ENCODE measurements at regions not wholly inside any gene's neighbourhood (a gene's known extent, or its start where the extent isn't known, plus 50 kb on each side); places are given as distances from the start of the nearest gene placed in this dataset.

- no peak for DNase-seq
- intact Hi-C loops (cut with DNase I), result no loop called here
These were observed 359.6 kb downstream of the ARL4A start for GRCh38 chr7:13047061-13047460.

GRCh38 chr7:13049946-13050345 lies 362.5 kb downstream of the ARL4A start:
- intact Hi-C loops (cut with DNase I), result no loop called here
- DNase-seq, result no peak

- intact Hi-C loops (cut with DNase I), result no loop called here
- no peak for DNase-seq
These were observed 363.3 kb downstream of the ARL4A start for GRCh38 chr7:13050703-13051102.

DNA sequence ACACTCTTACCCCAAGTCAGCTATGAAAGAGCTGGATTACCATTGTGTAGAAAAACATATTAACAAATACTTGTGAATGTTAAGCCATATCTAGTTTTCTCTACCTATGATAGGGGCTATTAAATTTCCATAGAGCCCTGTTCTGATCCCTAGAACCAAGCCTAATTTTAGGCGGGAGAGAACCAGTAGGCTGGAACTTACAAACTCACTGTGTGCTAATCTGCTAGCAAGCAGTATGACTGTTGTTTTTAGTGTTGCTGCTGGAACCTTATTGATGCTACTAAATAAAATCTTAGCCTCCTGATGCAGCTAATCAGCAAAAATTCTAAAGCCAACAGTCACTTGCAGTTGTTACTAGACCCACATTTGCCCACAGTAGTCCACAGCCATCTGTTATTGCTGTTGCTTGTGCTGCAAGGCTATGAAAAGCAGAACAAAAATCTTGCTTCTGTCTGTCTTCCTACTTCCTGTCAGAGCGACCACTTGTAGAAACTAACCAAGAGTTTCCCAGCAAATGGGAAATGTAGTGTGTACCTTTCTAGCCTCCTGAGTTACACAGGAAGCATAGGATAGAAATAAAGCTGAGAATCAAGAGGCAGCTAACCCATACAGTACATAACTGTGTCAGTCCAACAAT lies 368.4 kb downstream of the ARL4A start:
- DNase-seq, result no peak
- intact Hi-C loops (cut with DNase I), result no loop called here

DNA sequence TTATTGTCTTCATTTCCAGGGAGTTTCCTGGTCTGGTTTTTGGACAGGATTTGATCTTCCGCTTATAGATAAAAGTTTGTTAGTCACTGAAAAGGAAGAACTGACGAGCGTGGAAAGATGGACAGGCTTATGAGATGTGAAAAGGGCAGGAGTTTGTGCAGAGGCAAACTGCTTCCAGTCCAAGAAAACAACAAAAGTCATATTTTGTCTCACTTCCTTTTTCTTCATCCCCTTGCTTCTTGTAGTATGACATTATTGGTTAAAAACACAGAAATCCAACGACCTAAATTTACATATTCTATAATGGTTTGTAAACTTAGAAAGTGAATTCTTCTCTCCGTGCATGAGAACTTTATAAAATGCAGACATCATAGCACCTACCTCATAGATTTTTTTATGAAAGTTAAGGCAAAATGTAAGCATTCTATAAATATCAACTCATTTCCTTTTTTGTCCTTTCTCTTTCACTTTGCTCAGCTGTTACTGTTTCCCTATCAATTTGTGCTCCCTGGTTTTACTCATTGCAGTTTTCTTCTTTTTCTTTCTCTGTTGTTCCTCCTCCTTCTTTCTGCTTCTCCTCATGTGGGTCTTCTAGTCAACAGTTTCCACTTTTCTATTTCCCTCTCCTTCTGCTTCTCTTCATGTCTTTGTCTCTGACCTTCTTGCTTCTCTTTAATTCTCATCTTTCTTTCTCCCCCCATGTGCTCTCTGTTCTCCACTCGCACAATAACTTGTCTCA lies 370.2 kb downstream of the ARL4A start:
- intact Hi-C loops (cut with DNase I), result no loop called here
- DNase-seq, result no peak

DNA sequence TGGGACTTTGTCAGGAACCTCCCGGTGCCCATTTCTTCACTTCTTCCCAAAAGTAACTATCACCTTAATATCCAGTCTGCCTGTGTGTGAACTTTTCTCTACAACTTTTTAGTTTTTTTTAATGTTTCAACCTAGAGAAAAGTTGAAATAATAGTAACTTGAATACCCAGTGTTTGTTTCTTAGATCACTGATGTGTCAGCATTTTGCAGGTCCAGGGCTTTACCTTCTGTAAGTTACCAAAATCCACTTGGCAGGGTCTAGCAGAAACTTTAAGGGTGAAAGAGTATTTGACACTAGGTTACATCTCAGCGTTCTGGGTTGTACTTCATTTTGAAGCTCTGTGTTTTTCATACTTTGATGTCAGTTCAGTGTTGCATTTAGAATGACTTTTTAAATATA lies 372.7 kb downstream of the ARL4A start:
- intact Hi-C loops (cut with DNase I), result no loop called here
- no peak for DNase-seq

GRCh38 chr7:13061115-13061514 lies 373.7 kb downstream of the ARL4A start:
- no peak for DNase-seq
- intact Hi-C loops (cut with DNase I), result no loop called here

DNA sequence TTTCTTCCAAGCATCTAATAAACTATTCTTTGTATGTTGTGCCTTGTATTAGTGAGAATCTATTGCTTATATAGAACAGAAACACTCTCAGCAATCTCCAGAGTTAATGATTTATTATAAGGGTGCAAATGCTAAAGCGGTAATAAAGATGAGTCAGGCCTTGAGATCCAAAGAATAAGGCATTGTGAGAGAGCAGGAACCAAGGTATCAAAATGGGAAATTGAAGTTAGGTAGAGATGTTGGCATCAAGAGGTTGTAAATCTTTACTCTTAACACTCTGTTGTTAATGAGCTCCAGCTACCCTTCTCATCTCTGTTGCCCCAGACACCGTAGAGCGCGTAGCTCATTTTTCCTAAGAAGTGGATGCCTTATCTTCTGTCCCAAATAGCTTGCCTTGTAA lies 375.2 kb downstream of the ARL4A start:
- intact Hi-C loops (cut with DNase I), result no loop called here
- no peak for DNase-seq

DNA sequence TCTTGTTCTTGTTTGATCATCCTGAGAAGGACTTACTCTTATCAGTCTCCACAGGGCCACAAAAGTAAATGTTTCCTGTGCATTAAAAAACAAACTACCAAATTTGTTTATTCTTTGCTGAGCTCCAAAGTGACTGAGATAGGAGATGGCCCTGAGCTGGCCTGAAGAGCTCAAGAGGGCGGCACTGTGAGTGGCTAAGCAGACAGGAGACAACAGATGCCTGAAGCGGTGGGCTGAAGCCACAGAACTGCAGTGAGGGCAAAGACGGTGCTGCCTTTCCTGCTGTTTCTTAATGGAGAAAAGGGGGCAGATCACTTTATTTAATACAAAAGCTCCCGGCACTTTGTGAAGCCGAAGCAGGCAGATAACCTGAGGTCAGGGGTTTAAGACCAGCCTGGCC lies 379.6 kb downstream of the ARL4A start:
- intact Hi-C loops (cut with DNase I), result no loop called here
- DNase-seq, result no peak

DNA sequence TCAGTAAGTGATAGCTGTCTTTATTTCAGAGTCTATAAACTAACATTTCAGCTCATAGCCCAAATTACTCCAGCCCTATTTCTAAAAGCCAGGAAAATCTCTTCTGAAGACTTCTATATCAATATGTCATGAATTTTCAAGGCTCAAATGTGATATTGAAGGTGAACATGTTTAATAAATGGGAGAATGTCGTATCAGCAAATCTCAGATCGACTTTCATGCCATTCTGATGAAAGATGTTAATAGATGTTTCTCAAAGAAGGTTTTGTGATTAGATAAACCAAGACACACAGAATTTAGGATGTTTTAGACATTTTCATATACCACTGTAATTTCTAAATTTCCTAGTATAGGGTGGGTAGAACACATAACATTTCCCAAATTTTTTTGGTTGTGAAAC lies 380.6 kb downstream of the ARL4A start:
- intact Hi-C loops (cut with DNase I), result no loop called here
- DNase-seq, result no peak

DNA sequence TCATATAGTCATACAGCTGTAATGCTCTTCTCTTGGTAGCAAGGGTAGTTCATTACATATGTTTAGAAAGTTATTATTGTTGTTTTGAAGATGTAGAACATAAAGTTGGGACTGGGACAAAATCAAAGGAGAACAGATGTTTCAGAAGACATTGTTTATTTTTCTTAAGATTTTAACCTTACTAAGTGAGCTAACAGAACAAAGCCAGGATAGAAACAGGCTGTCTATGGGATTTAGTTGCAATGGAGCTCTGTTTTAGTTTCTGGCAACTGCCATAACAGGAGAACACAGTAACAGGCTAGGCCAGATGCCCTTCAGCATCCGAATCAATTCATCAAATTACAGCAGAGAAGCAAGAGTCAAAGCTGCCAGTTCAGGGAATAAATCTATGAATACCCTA lies 382.4 kb downstream of the ARL4A start:
- no peak for DNase-seq
- intact Hi-C loops (cut with DNase I), result no loop called here

DNA sequence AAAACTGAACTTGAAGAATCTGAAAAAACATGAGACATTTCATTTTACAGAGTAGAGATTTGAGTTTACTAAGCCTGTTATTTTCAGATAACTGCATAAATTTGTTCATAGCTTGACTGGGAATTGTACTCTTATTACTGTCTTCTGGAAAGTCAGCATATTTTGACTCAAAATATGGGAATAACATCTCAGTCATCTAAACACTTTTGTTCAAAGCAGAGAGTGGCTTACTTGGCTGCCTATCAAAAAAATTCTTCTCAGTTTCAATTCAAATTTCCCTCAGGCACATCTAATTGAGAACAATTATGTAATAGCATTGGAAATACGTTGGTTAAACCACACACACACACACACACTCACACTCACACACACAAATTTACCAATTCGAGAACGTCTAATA lies 384.6 kb downstream of the ARL4A start:
- DNase-seq, result no peak
- intact Hi-C loops (cut with DNase I), result no loop called here

DNA sequence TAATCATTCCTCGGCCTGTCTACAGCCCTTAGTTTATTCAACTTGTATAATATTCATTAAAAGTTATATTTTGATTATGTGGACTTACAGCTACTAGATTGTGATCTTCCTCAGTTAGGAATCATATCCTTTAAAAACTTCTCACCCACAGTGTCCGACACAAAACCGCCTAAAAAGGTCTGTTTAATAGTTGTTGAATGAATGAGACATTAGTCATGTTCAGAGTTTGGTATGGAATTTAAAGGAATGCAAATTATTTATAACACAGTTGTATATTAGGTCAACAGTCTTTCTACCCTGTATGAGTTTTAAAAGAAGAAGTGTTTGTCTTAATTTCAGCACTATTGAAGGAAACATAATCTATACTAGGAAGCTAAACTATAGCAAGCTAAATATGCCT lies 390.0 kb downstream of the ARL4A start:
- intact Hi-C loops (cut with DNase I), result no loop called here
- no peak for DNase-seq

GRCh38 chr7:13078105-13078504 lies 390.7 kb downstream of the ARL4A start:
- intact Hi-C loops (cut with DNase I), result no loop called here
- DNase-seq, result no peak

GRCh38 chr7:13090959-13091358 lies 403.5 kb downstream of the ARL4A start:
- intact Hi-C loops (cut with DNase I), result no loop called here
- DNase-seq, result no peak

DNA sequence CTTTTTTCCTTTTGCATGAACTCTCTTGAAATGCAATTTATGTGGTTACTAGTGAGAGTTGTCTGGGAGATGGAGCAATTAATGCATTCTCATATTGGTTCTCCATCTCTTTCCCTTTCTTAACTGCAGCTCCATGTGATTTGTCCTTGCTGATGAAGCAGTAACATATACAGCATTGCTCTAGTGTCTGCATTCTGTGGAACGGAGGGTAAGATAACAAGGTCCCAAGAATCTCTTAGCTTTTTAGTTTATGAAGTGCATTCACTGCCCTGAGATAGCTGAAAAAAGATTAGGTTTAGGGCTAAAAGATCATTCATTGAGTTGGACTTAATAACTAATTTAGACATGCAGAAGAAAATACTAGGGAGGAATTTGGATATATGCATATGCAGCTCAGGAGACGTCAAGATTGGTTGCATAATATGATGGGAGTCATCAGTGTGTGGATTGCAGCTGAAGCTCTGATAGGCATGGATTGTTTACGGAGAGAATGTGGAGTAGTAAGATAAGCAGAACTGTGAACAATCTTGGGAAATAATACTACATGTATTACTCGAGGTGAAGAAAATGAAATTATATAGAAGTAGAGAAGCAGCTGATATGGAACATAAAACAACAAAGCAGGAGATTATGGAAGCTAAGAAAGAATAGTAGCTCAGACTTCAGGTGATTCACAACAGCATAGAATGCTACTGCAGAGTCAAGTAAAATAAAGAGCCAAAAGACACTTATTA lies 404.7 kb downstream of the ARL4A start:
- intact Hi-C loops (cut with DNase I), result no loop called here
- DNase-seq, result no peak

- no peak for DNase-seq
- intact Hi-C loops (cut with DNase I), result no loop called here
These were observed 405.2 kb downstream of the ARL4A start for GRCh38 chr7:13092708-13093005.

GRCh38 chr7:13093160-13093559 lies 405.7 kb downstream of the ARL4A start:
- no peak for DNase-seq
- intact Hi-C loops (cut with DNase I), result no loop called here

- no peak for DNase-seq
- intact Hi-C loops (cut with DNase I), result no loop called here
These were observed 410.1 kb downstream of the ARL4A start for GRCh38 chr7:13097499-13097898.

DNA sequence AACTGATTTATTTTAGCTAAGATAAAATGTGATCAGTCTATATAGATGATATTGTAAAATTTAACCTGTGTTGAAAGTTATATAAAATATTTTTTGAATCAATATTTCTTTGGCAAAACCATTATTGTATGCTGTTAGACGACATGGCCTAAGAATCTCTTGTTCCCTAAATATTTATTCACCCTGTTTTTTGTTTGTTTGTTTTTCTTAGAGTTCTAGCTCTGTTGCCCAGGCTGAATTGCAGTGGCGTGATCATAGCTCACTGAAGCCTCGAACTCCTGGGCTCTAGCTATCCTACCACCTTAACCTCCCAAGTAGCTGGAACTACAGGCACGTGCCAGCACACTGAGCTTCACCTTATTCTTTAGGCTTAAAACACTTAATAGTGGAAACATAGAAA lies 410.7 kb downstream of the ARL4A start:
- intact Hi-C loops (cut with DNase I), result no loop called here
- DNase-seq, result no peak
